SIG-M5 treated with dmso at 0.1 percent for 504 hours (cell line): ENCODE measurements at regions not wholly inside any gene's neighbourhood (a gene's known extent, or its start where the extent isn't known, plus 50 kb on each side); places are given as distances from the start of the nearest gene placed in this dataset.

Experiments
- DNase-seq: peaks from one replicate; lab custom pipeline; 2025; ENCODE audit not compliant: unreplicated experiment; lab: John Stamatoyannopoulos, UW

GRCh38 chr1:14476170-14476955, 122.1 kb upstream of the KAZN start:
- no peak for DNase-seq

DNA sequence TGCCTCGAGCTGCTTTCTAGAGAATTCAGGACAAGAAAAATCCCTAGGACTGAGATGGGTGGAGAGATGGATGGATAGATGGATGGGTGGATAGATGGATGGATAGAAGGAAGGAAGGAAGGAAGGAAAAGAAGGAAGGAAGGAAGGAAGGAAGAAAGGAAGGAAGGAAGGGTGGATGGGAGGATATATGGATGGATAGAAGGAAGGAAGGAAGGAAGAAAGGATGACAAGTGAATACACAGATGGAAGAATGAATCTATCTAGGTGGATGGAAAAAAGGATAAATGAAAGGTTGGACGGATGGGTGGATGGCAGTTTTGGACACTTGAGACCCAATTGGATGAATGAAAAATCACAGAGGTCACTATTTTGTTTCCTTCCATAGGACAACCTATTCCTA, 120.4 kb upstream of the KAZN start:
- no peak for DNase-seq

DNA sequence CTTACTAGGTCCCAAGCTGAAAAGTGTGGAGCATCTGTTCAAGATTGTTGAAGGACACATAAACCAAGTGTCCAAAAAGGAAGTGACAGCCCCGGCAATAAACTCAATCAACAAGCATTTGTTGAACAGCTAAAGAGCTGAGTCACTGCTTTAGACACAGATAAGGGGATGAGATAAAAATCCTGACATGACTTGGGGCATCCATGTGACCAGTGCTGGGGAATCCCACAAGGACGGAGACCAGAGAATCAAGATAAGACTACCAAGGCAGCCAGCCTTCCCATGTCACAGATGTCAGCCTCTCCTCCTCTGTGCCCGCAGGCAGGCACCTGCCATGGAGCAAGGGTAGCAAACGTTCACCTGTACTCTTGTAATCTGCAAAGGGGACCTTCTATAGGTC, 118.6 kb upstream of the KAZN start:
- DNase-seq, result no peak

DNA sequence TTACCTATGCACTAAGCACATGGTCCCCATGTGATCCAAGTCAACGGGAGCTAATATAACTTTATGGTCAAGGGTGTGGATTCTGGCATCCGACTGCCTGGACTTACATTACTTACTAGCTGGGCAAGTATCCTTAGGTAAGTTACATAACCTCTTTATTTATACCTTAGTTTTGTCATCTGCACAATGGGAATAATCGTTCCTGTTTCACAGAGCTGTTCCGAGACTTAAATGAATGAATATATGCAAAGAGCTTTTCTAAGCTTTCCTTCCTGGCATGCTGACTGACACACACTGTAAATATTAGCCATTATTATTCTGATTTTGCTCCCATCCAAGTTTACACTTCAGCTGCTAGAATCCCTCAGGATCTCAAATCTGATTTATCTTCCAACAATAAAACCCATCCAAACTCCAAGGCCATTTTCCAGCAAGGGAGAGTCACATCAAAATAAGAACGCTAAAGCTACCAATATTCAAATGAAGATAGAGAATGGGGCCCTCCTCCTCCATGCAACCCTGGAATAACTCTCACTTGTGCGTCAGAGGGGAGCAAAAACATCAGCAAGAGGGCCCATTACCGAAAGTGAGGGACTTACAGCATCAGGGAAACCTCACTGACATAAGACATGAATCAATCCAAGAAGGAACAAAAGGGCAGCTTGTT, 115.6 kb upstream of the KAZN start:
- no peak for DNase-seq

DNA sequence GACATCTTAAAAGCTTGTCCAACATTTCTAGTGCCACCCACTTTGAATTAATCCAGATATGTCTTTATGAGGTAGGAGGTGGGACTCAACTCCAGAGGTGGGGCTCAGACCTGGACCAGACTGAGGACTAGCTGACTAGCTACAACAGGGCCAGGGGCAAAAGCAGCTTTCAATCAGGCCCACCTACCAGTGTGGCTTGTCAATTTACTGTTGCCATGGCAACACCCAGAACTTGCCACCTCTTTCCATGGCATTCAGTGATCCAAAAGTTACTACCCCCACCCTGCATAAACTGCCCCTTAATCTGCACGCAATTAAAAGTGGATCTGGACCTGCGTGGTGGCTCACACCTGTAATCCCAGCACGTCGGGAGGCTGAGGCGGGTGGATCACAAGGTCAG, 113.2 kb upstream of the KAZN start:
- DNase-seq, result no peak

DNA sequence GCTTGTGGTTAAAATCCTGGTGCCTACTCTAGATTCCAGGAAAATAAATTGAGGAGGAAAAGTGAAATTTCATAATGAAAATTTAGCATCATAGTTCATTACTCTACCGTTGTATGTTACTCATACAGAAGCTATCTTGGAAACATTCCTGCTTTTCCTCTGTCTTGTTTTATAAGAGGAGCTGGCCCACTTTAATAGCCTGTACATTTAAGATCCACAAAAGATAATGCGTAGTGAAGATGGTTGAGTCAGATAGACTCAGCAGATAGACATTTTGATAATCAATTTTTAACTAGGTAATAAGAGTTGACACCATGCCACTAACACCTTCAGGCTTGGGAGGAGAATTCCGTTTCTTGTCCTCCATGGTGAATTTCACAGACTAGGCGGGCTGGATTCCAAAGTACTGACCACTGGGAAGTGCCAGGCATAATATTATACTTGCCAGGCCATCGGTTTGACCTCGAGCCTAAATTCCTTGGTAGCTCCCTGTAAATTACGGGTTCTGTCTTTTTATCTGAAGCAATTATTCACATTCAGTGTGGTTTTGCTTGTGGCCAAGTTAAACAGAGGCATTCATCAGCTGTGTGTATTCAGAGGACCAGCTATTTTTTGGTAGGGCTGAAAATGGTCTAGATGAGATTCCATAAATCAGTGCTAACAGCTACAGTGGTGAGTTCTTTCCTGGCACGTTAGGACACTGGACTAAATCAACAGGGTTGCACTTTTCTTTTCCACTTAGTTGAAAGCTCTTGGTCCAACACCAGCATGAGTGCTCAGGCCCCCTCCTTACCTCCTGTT, 111.9 kb upstream of the KAZN start:
- DNase-seq, result no peak

DNA sequence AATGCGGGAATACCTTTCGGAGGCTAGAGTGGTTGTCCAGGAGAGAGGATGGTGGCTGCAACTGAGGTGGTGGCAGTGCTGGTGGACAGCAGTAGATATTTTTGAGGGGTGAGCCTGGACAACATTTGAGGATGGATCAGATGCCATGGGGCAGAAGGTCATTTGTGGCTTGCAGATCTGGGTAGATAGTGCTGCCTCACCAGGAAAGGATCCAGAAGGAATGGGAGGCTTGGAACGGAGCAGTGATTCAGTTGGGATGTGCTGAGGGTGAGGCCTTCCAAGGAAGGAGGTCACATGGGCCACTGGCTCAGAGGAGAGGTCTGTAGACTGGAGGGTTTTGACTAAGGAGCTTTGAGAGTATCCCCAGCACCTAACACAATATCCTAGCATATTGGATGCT, 110.8 kb upstream of the KAZN start:
- no peak for DNase-seq

- DNase-seq, result no peak
Measured at GRCh38 chr1:14494911-14495310, 103.6 kb upstream of the KAZN start.

DNA sequence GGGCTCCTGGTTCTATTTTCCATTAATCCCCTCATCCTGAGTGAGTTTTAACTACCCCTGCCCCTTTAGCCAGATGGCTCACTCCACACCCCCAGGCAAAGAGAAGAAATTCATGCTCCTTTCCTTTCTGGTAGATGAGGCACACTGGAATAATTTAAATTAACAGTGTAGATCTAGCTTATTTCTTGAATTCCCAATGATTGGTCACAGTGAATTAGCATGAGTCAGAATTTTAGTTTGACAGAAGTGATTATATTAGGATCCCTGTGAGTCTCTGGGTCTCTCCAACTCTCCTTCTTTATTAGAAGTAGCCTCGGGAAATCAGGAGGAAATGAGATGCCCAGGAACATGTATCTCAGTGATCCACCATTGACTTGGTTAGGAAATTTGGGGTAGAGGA, 103.1 kb upstream of the KAZN start:
- no peak for DNase-seq

DNA sequence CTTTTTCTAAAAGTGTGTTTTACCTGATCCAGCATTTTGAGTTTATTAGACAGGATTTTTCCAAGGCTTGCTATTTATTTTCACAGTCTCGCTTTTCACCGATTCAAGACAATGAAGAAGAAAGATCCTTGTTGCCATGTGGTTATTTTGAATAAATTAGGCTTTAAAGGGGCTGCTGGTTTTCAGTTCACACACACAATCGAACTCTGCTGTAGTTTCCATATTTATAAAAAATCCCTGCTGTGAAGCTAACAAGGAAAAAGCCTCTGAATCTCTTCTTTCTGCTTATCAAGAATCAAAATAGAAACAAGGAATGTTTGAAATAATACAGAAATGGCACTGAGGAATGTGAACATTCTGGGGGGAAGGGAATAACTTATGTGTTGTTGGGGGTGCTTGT, 102.5 kb upstream of the KAZN start:
- no peak for DNase-seq

- no peak for DNase-seq
Measured at GRCh38 chr1:14498839-14499238, 99.6 kb upstream of the KAZN start.

DNA sequence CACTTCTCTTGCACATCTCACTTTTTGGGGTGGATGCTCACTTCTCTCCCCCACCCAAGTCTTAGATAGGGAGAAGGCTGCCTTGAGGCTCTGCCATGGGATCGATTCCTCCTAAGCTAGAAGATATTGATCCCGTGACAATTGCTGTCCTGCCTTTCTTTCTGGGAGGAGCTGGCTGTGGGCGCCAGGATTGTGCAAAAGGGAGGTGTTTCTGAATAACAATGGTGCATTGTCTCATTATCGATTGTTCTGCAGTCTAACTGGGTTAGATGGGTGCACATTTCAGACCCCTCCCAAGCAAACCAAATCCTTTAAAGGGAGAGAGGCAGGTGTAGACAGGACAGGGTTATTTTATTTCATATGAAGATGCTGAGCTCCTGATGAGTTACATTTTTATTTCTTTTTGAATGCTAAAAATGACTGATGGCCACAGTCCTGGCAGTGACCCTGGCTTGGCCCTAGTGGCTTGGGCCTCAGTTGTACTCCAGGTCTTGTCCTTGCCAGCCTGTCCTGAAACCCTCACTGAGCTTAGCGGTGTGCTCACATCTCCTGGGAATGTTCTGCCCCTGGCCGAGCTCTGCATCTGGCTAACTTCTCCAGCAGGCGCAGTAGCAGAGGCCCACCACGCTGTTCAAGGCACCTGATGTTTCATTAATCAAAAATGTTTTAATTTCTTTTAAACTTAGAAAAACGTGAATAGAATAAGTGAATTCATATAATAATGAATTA, 99.0 kb upstream of the KAZN start:
- DNase-seq, result no peak

GRCh38 chr1:14500041-14500440, 98.4 kb upstream of the KAZN start:
- no peak for DNase-seq

DNA sequence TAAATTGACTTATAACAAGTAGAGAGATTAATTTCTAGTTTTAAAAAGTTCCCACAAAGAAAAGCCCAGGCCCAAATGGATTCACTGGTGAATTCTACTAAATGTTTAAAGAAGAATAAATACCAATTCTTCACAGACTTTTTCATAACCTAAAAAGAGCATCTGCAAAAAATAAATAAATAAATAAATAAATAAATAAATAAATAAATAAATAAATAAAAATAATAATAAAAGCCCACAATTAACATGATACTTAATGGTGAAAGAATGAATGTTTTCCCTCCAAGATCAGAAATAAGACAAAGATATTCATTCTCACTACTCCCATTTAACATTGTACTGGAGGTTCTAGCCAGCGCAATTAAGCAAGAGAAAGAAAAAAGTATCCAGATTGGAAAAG, 97.6 kb upstream of the KAZN start:
- no peak for DNase-seq

DNA sequence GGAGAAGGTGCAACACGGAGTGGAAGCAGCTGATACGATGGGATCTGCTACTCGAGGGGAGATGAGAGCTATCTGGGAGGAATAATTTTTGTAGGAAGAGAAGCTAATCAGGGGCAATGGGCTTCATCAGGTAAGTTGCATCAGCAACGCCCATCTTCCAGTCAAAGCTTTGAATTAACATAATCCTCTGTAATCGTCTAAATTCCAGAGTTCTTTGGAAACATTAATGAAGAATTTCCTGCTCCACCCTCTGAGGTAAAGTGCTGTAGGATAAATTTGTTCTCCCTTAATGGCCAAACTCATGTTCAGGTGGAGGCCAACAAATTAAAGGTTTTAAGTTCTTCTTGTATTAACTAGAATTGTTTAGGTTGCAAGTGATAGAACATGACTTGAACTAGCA, 94.0 kb upstream of the KAZN start:
- no peak for DNase-seq

DNA sequence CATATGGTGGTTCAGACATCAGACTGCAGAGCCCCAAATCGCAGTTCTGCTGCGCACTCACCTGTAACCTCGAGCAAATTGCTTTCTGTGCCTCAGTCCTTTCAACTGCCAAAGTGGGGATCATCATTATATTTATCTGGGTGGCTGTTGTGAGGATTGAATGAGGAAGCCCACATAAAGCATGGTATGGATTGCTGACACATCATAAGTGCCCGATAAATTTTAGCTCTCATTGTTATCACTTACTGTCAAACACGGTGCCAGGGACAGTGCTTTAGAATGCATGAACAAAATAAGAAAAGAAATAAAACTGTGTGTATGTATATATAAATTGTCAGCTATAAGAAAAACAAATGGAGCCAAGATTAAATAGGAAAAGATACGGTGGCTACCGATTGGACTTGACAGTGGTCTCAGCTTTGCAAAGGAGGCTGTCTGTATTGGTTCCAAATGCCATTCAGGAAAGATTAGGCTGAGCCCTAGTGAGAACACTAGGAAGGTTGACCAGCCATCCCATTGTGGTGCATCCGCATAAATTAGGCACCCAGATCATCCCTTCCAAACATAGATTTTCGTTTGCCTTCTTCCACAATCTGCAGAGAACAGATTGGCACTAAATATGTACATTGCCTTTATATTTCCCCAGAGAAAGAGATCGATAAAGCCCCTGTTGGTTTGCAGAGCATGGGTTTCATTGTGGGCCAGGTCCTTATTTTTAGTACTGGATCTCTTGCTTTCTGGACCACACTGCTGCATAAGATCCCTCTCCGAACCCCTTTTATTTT, 91.8 kb upstream of the KAZN start:
- DNase-seq, result no peak

DNA sequence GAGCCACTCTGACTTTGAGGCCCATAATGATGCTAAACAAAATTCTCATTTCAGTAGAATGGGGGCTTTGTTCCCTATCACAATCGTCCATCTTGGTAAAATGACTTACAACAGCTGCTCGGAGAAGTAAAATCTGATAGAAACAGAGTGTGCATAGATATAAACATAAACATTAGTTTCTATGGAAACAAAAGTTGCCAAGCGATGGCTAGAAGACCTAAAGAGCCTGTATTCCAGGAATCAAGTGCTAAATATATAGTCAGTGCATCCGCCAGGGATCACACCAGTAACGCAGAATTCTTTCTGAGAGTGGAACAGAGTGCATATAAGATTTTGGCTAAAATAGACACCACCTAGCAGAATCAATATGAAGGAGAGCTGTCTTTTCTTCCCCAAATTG, 91.2 kb upstream of the KAZN start:
- DNase-seq, result no peak

DNA sequence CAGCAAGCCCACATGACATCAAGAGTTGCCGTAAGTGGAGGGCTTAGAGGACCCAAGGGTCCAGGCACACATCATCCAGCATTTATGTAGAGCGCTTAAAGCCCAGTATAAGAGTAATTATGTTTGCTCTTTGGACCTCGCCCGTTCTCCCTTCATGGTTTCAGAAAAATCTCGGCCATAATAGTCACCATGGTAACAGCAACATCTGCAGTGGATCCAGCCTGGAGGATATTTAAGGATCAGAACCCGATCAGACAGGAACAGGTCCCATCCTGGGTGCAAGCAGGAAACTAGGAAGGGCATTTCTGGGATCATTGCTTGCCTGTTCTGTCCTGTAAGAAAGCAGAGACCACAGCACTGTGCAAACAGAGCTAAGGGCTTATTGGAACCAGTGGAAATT, 89.9 kb upstream of the KAZN start:
- no peak for DNase-seq

DNA sequence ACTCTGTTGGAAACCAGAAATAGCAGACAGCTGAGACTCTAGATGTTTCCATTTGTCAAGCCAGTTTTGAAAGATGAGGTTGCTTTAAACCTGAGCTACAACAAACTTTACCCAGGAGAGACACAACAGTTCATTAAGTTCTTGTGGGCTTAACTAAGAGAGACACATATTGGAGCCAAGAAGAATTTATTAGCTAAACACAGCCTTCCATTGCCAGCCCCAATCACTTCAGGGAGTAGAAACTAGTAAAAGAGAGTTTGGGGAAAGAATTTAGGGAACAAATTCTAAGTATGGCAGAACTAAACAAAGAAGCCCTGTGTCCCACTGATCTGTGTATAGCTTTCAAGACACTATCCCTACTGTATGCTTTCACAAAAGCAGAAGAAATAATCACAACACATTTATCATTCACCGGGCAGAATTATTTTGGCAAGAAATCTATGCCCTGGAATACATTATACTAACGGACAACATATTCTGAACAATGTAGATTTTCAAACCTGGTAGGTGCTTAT, 87.3 kb upstream of the KAZN start:
- no peak for DNase-seq

GRCh38 chr1:14511796-14512585, 86.5 kb upstream of the KAZN start:
- no peak for DNase-seq
